K562 (cell line): ENCODE measurements at regions not wholly inside any gene's neighbourhood (a gene's known extent, or its start where the extent isn't known, plus 50 kb on each side); places are given as distances from the start of the nearest gene placed in this dataset.

Experiments used
- ATAC-seq: fragments of 200-7000 bp; cut with Tn5 transposase; 3 replicates; pipeline ENCODE4 v1.9.1; 2020; ENCODE audit warnings: moderate library complexity
- BruUV-seq: library from RNA; stranded (reverse); fragments of 400-500 nt; replicated peaks from 2 replicates; lab custom pipeline; 2021; lab: Mats Ljungman, UMichigan
- CTCF ChIA-PET: fragments of 300-600 bp; formaldehyde crosslinking; extraction: SDS; loops from one replicate; lab custom pipeline; 2021; ENCODE audit warnings: low intra/inter-chr PET ratio; lab: Yijun Ruan, JAX
- POLR2A ChIA-PET: fragments of 300-600, 350-650 bp; sonication (Branson Sonifier 250); formaldehyde crosslinking; extraction: SDS; loops from one replicate; lab custom pipeline; 2021; ENCODE audit warnings: antibody characterized with exemption, inconsistent platforms; lab: Yijun Ruan, JAX
- DNase-seq, 4 experiments: peaks; one replicate each; pipeline versions ENCODE4 v3.0.0 to v3.0.0-alpha.2; 2011 to 2018; ENCODE audit warnings: low spot score in 3 of 4, mixed read lengths in 3 of 4; ENCODE audit errors: extremely low read depth in 1 of 4
- FAIRE-seq: peaks from 2 replicates; lab custom pipeline; 2011; peaks lifted over from hg19 to GRCh38; lab: Jason Lieb, UNC
- H2AFZ ChIP-seq: 2 replicates; pipeline ENCODE4 v1.6.0; 2011; ENCODE audit warnings: low read depth, low read length, control low read depth, inconsistent platforms
- H3K27ac ChIP-seq: fragments of 200-600 bp; 3 replicates; pipeline ENCODE4 v1.8.0; 2011; ENCODE audit warnings: low read depth, mild to moderate bottlenecking, control low read depth, inconsistent platforms, low read length, moderate library complexity, mixed read lengths; ENCODE audit errors: extremely low read depth
- H3K27me3 ChIP-seq, 2 experiments: fragments of 300-600 bp in 1 of 2; 2 replicates in 1 of 2; 3 replicates in 1 of 2; pipeline versions ENCODE4 v1.6.0 to v1.8.0; 2011; ENCODE audit warnings: inconsistent platforms in 2 of 2, low read length in 2 of 2, mild to moderate bottlenecking in 1 of 2, mixed read lengths in 1 of 2, moderate library complexity in 1 of 2; ENCODE audit not compliant: control insufficient read depth in 2 of 2, insufficient read depth in 2 of 2
- H3K36me3 ChIP-seq: fragments of 300-600 bp; 3 replicates; pipeline ENCODE4 v1.8.0; 2011; ENCODE audit warnings: mild to moderate bottlenecking, low read length, inconsistent platforms; ENCODE audit not compliant: control insufficient read depth, insufficient read depth
- H3K4me1 ChIP-seq, 2 experiments: fragments of 200-600 bp in 1 of 2; replicated peaks in 1 of 2; 2 replicates in 1 of 2; 3 replicates in 1 of 2; pipeline versions ENCODE4 v1.5.1 to v1.8.0; 2011; ENCODE audit warnings: inconsistent platforms in 2 of 2, low read length in 2 of 2, mild to moderate bottlenecking in 1 of 2, mixed read lengths in 1 of 2, moderate library complexity in 1 of 2; ENCODE audit not compliant: control insufficient read depth in 2 of 2, insufficient read depth in 2 of 2
- H3K4me2 ChIP-seq: 2 replicates; pipeline ENCODE4 v1.6.1; 2011; ENCODE audit warnings: low read length, control low read depth, inconsistent platforms, mixed read lengths; ENCODE audit not compliant: insufficient read depth
- H3K4me3 ChIP-seq: fragments of 200-600 bp; sonication (generic), shearing (Covaris generic); 2 replicates; pipeline ENCODE4 v1.5.1; 2016; ENCODE audit warnings: control low read depth, inconsistent platforms
- H3K79me2 ChIP-seq: fragments of 200-600 bp; 3 replicates; pipeline ENCODE4 v1.8.0; 2011; ENCODE audit warnings: low read length, inconsistent platforms; ENCODE audit not compliant: control insufficient read depth, insufficient read depth
- H3K9ac ChIP-seq, 2 experiments: 2 replicates each; pipeline versions ENCODE4 v1.6.0 to v1.6.1; 2011; ENCODE audit warnings: low read depth in 2 of 2, low read length in 2 of 2, control low read depth in 1 of 2, inconsistent platforms in 1 of 2, mild to moderate bottlenecking in 1 of 2, mixed read lengths in 1 of 2; ENCODE audit not compliant: insufficient read depth in 1 of 2
- H3K9me1 ChIP-seq: one replicate; pipeline ENCODE4 v1.6.0; 2011; ENCODE audit warnings: inconsistent platforms, mild to moderate bottlenecking, low read length, moderate library complexity; ENCODE audit not compliant: control insufficient read depth, insufficient read depth
- H3K9me3 ChIP-seq: replicated peaks from 2 replicates; pipeline ENCODE4 v1.5.1; 2011; ENCODE audit warnings: low read depth, low read length, inconsistent platforms; ENCODE audit not compliant: control insufficient read depth, insufficient read depth
- H4K20me1 ChIP-seq: replicated peaks from 2 replicates; pipeline ENCODE4 v1.6.1; 2011; ENCODE audit warnings: low read length, inconsistent platforms, mixed read lengths; ENCODE audit not compliant: control insufficient read depth, insufficient read depth
- ASH1L ChIP-seq: fragments of 450-650 bp; IDR thresholded peaks from 2 replicates; pipeline ENCODE4 v1.6.1; 2018; ENCODE audit warnings: borderline replicate concordance, mild to moderate bottlenecking, low read depth; ENCODE audit not compliant: partially characterized antibody
- CHD1 ChIP-seq: fragments of 200-600 bp; sonication (generic); IDR thresholded peaks from one replicate; pipeline ENCODE4 v1.6.1; 2012; ENCODE audit warnings: mild to moderate bottlenecking, moderate library complexity, low read length, inconsistent platforms
- ELK1 ChIP-seq: sonication (generic); formaldehyde crosslinking; IDR thresholded peaks from 2 replicates; pipeline ENCODE4 v1.8.1; 2022; ENCODE audit warnings: missing genetic modification reagents
- GABPA ChIP-seq: fragments of 200-800 bp; sonication (Bioruptor generic); conservative IDR thresholded peaks from 2 replicates; pipeline ENCODE4 v1.6.1; 2016; ENCODE audit warnings: low read depth, missing genetic modification characterization, missing compliant biosample characterization
- GABPB2 ChIP-seq: fragments of 250-450 bp; sonication (Bioruptor Pico); conservative IDR thresholded peaks from 2 replicates; pipeline ENCODE4 v1.5.1; 2021; ENCODE audit warnings: mild to moderate bottlenecking
- HINFP ChIP-seq: fragments of 450-650 bp; conservative IDR thresholded peaks from 2 replicates; pipeline ENCODE4 v1.6.1; 2016; ENCODE audit warnings: missing genetic modification characterization, low read depth, mild to moderate bottlenecking, control low read depth, missing compliant biosample characterization
- NFATC3 ChIP-seq: fragments of 450-650 bp; IDR thresholded peaks from 2 replicates; pipeline ENCODE4 v1.6.1; 2017; ENCODE audit warnings: mild to moderate bottlenecking
- NFRKB ChIP-seq: fragments of 450-650 bp; IDR thresholded peaks from 2 replicates; pipeline ENCODE4 v1.6.1; 2016; ENCODE audit warnings: low read depth
- POLR2AphosphoS2 ChIP-seq: IDR thresholded peaks from 2 replicates; pipeline ENCODE4 v1.6.1; 2012; ENCODE audit warnings: low read length, improper control_type of control experiment
- SMARCA5 ChIP-seq: fragments of 450-650 bp; IDR thresholded peaks from 2 replicates; pipeline ENCODE4 v1.6.1; 2016
- ZNF134 ChIP-seq: fragments of 250-450 bp; sonication (Bioruptor Pico); conservative IDR thresholded peaks from 2 replicates; pipeline ENCODE4 v1.4.0; 2020
- ZNF668 ChIP-seq: fragments of 250-450 bp; sonication (Bioruptor Pico); IDR thresholded peaks from 2 replicates; pipeline ENCODE4 v1.8.0; 2022; ENCODE audit warnings: mild to moderate bottlenecking, inconsistent platforms
- WGBS: fragments of 100-300 bp; shearing (Covaris generic); methylation state at CpG from one replicate; pipeline ENCODE4 v1.1.6; 2016; ENCODE audit warnings: low coverage, mixed read lengths; ENCODE audit not compliant: insufficient coverage; ENCODE audit errors: missing lambda C conversion rate; 5-methylcytosine and 5-hydroxymethylcytosine counted together
- in situ Hi-C: fragments of 300-500 bp; cut with MboI; formaldehyde crosslinking; loops from 4 replicates; pipeline ENCODE4 v1.15.0; 2018; ENCODE audit warnings: inconsistent platforms, mixed read lengths
- intact Hi-C: fragments of 100-400 bp; cut with micrococcal nuclease; formaldehyde crosslinking; loops from 2 replicates; pipeline ENCODE4 v1.14.2; 2022

DNA sequence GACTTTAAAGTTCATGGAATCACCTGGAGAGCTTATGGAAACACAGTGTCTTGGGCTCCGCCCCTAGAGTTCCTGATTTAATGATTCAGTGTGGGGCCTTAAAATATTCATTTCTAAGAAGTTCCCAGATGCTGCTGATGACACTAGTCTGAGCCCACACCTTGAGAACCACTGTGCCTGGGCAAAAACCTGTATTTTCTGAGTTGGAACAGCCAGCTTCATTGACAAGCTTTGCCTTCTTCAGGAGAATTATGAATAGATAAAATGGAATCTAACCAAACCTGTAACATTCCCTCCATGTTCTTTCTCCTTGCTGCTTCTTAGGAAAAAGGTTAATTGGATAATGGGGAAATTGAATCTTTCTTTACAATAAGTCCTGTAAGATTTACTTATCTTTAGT, 490.7 kb downstream of the DIPK2A start:
- POLR2A ChIA-PET = no interaction called here
- intact Hi-C loops = no loop called here
- Histone ChIP-seq H3K79me2 (no peaks in the 10 kb centered on the region), H3K9me1 (no peaks in the 10 kb centered on the region), H3K9me3 (no peaks in the 10 kb centered on the region; the same call in 1 of the 2 replicates), H3K27me3 (no peaks in the 10 kb centered on the region), H3K4me3 (no peak overlapping the region)
- FAIRE-seq = no peak
- no TSS peak for BruUV-seq
- TF ChIP-seq ASH1L (no peak), ZNF134 (no peak), ZNF668 (no peak), NFRKB (no peak), POLR2AphosphoS2 (no peak), CHD1 (no peak), ELK1 (no peak), GABPB2 (CRISPR knock-in tag) (no peak), SMARCA5 (no peak), NFATC3 (no peak), HINFP (tag) (no peak), GABPA (tag) (no peak)
- TF ChIP-seq, all 486 proteins: peak for 0
- Histone ChIP-seq H3K9ac (no peak overlapping the region), H3K4me1 (no peaks in the 10 kb centered on the region), H3K36me3 (no peaks in the 10 kb centered on the region), H3K27ac (no peak overlapping the region), H4K20me1 (no peaks in the 10 kb centered on the region), H3K4me2 (no peak overlapping the region), H2AFZ (no peak overlapping the region)
- in situ Hi-C loops = no loop called here
- WGBS = 0% methylated on average over 1 of the region's 1 CpG
- CTCF ChIA-PET = no interaction called here
- ATAC-seq = no peak
- no peak for DNase-seq
